Keratinocyte (primary cell): ENCODE measurements at regions not wholly inside any gene's neighbourhood (a gene's known extent, or its start where the extent isn't known, plus 50 kb on each side); places are given as distances from the start of the nearest gene placed in this dataset.

ENCODE experiments used
- DNase-seq: peaks from one replicate; pipeline ENCODE4 v3.0.0-alpha.2; 2011; ENCODE audit warnings: low read depth, missing footprints, low spot score
- FAIRE-seq: peaks from 2 replicates; lab custom pipeline; 2011; peaks lifted over from hg19 to GRCh38; lab: Jason Lieb, UNC
- H2AFZ ChIP-seq: 2 replicates; pipeline ENCODE4 v1.6.0; 2012; ENCODE audit warnings: low read length, control low read depth, inconsistent platforms; ENCODE audit not compliant: control insufficient read depth
- H3K27ac ChIP-seq: 2 replicates; pipeline ENCODE4 v1.5.1; 2011; ENCODE audit warnings: low read length; ENCODE audit not compliant: control insufficient read depth, insufficient read depth
- H3K27me3 ChIP-seq: 3 replicates; pipeline ENCODE4 v1.6.0; 2011; ENCODE audit warnings: low read length; ENCODE audit not compliant: control insufficient read depth, insufficient read depth; ENCODE audit errors: extremely low read depth
- H3K36me3 ChIP-seq, 2 experiments: 2 replicates in 1 of 2; 3 replicates in 1 of 2; pipeline ENCODE4 v1.5.1; 2011; ENCODE audit warnings: low read length in 2 of 2, mild to moderate bottlenecking in 1 of 2; ENCODE audit not compliant: control insufficient read depth in 2 of 2, insufficient read depth in 2 of 2; ENCODE audit errors: extremely low read depth in 1 of 2
- H3K4me1 ChIP-seq: 3 replicates; pipeline ENCODE4 v1.5.1; 2011; ENCODE audit warnings: low read length; ENCODE audit not compliant: control insufficient read depth, insufficient read depth; ENCODE audit errors: extremely low read depth
- H3K4me2 ChIP-seq: 3 replicates; pipeline ENCODE4 v1.6.0; 2011; ENCODE audit warnings: low read depth, low read length; ENCODE audit not compliant: control insufficient read depth, insufficient read depth; ENCODE audit errors: extremely low read depth
- H3K4me3 ChIP-seq, 3 experiments: fragments of 200-600 bp in 1 of 3; sonication (generic) in 1 of 3; 2 replicates in 2 of 3; 3 replicates in 1 of 3; pipeline ENCODE4 v1.5.1; 2011 to 2016; ENCODE audit warnings: low read length in 3 of 3, mild to moderate bottlenecking in 3 of 3, control low read depth in 2 of 3, inconsistent platforms in 1 of 3, low read depth in 1 of 3, mixed read lengths in 1 of 3, mixed run types in 1 of 3, moderate library complexity in 1 of 3; ENCODE audit not compliant: control insufficient read depth in 2 of 3, insufficient read depth in 2 of 3; ENCODE audit errors: extremely low read depth in 1 of 3
- H3K79me2 ChIP-seq: 2 replicates; pipeline ENCODE4 v1.6.0; 2012; ENCODE audit warnings: low read length; ENCODE audit not compliant: control insufficient read depth, insufficient read depth
- H3K9ac ChIP-seq: 3 replicates; pipeline ENCODE4 v1.6.0; 2011; ENCODE audit warnings: low read length; ENCODE audit not compliant: control insufficient read depth, insufficient read depth; ENCODE audit errors: extremely low read depth
- H3K9me1 ChIP-seq: 3 replicates; pipeline ENCODE4 v1.6.0; 2011; ENCODE audit warnings: low read length; ENCODE audit not compliant: control insufficient read depth, insufficient read depth; ENCODE audit errors: extremely low read depth
- H3K9me3 ChIP-seq: 2 replicates; pipeline ENCODE4 v1.5.1; 2012; ENCODE audit warnings: low read depth, low read length; ENCODE audit not compliant: control insufficient read depth
- H4K20me1 ChIP-seq: 3 replicates; pipeline ENCODE4 v1.6.0; 2011; ENCODE audit warnings: low read length; ENCODE audit not compliant: control insufficient read depth, insufficient read depth; ENCODE audit errors: extremely low read depth
- CTCF ChIP-seq, 3 experiments: IDR thresholded peaks in 1 of 3; conservative IDR thresholded peaks in 1 of 3; optimal IDR thresholded peaks in 1 of 3; 2 replicates in 2 of 3; 3 replicates in 1 of 3; pipeline versions ENCODE3 to v1.5.1; 2011; ENCODE audit warnings: low read length in 3 of 3, mild to moderate bottlenecking in 3 of 3, moderate library complexity in 2 of 3, control low read depth in 1 of 3, inconsistent platforms in 1 of 3; ENCODE audit not compliant: insufficient read depth in 2 of 3; ENCODE audit errors: extremely low read depth in 1 of 3
- EZH2 ChIP-seq: IDR thresholded peaks from one replicate; pipeline ENCODE4 v1.6.1; 2012; ENCODE audit warnings: inconsistent platforms, mild to moderate bottlenecking, low read length, moderate library complexity
- dilution Hi-C: fragments of 300-500 bp; cut with MboI; formaldehyde crosslinking; loops from one replicate; pipeline ENCODE4 v1.7.0; 2020; ENCODE audit warnings: low sequenced_read_pairs; ENCODE audit not compliant: extremely low pct_ligation_motif_present

DNA sequence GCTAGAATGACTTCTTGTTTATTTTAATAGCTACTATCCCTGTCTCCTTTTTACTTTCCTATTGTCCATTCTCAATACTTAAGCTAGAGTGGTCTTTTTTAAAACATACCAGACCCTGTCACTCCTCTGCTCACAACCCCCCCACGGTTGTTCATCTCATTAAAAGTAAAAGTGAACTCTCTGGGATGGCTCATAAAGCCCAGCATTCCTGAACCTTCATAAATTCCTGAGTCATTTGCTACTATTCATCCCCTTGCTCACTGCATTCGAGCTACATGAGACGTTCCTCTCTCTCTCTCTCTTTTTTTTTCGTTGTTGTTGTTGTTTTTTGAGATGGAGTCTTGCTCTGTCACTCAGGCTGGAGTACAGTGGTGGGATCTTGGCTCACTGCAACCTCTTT is 148.7 kb upstream of the DSEL start:
- H3K4me1 ChIP-seq, result no peaks in the 10 kb centered on the region
- H3K27ac ChIP-seq, result no peak overlapping the region
- H3K4me2 ChIP-seq, result no peak overlapping the region
- FAIRE-seq (no peak), DNase-seq (no peak)
- H4K20me1 ChIP-seq, result no peaks in the 10 kb centered on the region
- H2AFZ ChIP-seq, result no peak overlapping the region
- H3K36me3 ChIP-seq, result no peaks in the 10 kb centered on the region
- H3K9me1 ChIP-seq, result no peaks in the 10 kb centered on the region
- no peak for TF ChIP-seq EZH2
- no peak for TF ChIP-seq CTCF (optimal IDR thresholded peaks at IDR 0.05 in 1 of 3, IDR thresholded peaks at IDR 0.05 in 1 of 3, conservative IDR thresholded peaks at IDR 0.05 in 1 of 3; ENCODE audit: extremely low read depth in 1 of 3, insufficient read depth in 2 of 3, low read length in 3 of 3)
- no peak overlapping the region for H3K4me3 ChIP-seq
- H3K27me3 ChIP-seq, result no peaks in the 10 kb centered on the region
- H3K9ac ChIP-seq, result no peak overlapping the region
- no peaks in the 10 kb centered on the region for H3K79me2 ChIP-seq
- no peaks in the 10 kb centered on the region for H3K9me3 ChIP-seq
- dilution Hi-C loops, result no loop called here

GRCh38 chr18:67662996-67663395 is 146.5 kb upstream of the DSEL start:
- H3K4me3 ChIP-seq, result no peak overlapping the region
- no peaks in the 10 kb centered on the region for H3K36me3 ChIP-seq
- no peak for FAIRE-seq
- DNase-seq, result no peak
- H4K20me1 ChIP-seq, result no peaks in the 10 kb centered on the region
- H3K9me1 ChIP-seq, result no peaks in the 10 kb centered on the region
- no peaks in the 10 kb centered on the region for H3K27me3 ChIP-seq
- no peak overlapping the region for H3K27ac ChIP-seq
- TF ChIP-seq EZH2 (no peak), CTCF (optimal IDR thresholded peaks at IDR 0.05 in 1 of 3, IDR thresholded peaks at IDR 0.05 in 1 of 3, conservative IDR thresholded peaks at IDR 0.05 in 1 of 3; ENCODE audit: extremely low read depth in 1 of 3, insufficient read depth in 2 of 3, low read length in 3 of 3) (no peak)
- H3K4me2 ChIP-seq, result no peak overlapping the region
- dilution Hi-C loops, result no loop called here
- H3K9me3 ChIP-seq, result no peaks in the 10 kb centered on the region
- H3K4me1 ChIP-seq, result no peaks in the 10 kb centered on the region
- no peak overlapping the region for H3K9ac ChIP-seq
- no peak overlapping the region for H2AFZ ChIP-seq
- H3K79me2 ChIP-seq, result no peaks in the 10 kb centered on the region
